ENCODE measurements at regions not wholly inside any gene's neighbourhood (a gene's known extent, or its start where the extent isn't known, plus 50 kb on each side); places are given as distances from the start of the nearest gene placed in this dataset.
A peak's percentile ranks its signal among the peaks of the same experiment; 100 is the strongest.

DNA sequence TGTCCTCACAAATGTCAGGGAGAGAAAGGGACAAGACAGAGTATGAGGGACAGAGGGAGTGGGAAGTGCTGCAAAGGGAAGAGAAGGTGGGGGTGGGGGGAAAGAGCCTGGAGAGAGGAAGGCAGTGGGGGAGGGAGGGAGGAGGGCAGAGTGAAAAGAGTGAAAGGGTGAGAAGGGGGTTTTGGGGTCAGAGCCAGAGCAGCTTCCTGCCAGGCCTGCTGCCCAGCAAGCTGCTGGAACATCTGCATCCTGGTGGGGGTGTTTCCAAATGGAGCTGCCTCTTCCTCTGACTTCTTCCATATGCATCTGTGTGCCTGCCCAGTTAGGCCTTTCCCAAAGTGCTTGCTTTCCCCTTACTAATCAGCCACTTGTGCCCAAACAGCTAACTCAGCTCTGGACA lies 94.3 kb upstream of the CELF4 start:
- DNase-seq (ENCODE audit: low spot score): no peak

DNA sequence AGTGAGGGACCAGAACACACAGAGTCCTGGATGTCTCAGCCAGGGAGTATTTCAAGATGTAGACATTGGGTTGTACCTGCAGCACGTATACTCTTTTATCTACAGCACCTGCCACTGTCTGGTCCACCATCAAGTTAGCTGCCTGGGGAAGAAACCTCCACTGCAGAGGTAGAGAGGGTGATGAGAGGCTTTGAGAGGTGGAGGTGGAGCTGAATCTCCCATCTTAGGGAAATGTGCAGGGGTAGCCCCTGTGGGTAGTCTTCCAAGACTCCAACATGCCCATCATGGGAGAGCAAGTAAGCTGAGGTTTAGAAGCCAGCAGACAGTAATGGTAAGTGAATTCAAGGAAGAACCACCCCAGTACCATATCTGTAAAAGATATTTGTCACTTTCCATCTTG lies 93.3 kb upstream of the CELF4 start:
- DNase-seq (ENCODE audit: low spot score): no peak

DNA sequence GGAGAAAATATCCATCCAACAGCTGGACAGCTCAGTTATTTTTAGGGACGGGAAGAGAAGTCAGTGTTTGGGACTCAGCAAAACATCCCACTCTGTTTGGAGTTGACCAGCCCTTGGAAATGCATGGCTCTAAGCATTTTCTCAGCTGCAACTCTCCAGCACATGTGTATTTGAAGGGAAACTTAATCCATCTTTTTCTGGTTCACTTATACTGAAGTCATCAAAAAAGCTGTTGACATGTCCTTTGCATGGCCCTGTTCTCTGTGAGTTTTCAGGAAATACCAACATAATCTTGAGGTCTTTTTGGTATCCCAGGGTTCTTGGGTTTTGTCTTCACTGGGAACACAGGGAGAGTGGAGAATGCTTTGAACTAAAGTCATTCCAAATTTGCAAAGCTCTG lies 91.9 kb upstream of the CELF4 start:
- no peak for DNase-seq (ENCODE audit: low spot score)

DNA sequence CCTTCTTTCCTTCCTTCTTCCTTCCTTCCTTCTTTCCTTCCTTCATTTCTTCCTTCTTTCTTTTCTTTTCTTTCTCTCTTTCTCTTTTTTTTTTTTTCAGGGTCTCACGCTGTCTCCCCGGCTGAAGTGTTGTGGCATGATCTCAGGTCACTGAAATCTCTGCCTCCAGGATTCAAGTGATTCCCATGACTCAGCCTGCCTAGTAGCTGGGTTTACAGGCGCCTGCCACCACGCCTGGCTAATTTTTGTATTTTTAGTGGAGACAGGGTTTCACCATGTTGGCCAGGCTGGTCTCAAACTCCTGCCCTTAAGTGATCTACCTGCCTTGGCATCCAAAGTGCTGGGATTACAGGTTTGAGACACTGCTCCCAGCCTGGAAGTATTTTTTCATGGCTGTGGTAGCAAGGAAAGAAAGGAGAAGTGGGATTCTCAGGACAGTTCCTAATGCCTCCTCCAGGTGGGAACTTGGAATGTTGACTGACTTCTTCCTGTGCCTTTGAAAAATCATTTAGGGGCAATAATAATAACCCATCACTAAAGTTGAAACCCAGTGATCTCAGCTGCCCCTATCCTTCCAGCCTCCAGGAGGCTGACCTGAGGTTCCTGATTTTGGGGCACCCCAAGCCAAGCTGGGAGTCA lies 89.3 kb upstream of the CELF4 start:
- DNase-seq (ENCODE audit: low spot score): no peak

DNA sequence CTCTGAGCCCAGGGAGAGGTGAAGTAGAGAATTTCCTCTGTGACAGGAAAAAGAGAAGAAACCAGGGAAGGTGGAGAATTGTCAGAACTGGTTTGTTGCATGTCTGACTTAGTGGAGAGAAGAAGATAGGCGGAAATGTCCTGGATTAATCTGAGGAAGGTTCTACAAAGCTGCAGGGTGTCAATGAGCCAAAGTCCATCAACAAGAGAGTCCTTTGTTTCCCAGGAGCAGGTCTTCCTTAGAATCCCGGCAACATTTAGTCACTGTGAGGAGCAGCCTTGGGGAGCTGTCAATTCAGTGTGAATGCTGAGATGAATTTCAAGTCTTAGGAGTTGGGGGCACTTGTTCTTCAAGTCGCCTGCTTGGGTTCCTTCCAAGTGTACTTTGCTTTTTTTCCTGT lies 88.4 kb upstream of the CELF4 start:
- no peak for DNase-seq (ENCODE audit: low spot score)

DNA sequence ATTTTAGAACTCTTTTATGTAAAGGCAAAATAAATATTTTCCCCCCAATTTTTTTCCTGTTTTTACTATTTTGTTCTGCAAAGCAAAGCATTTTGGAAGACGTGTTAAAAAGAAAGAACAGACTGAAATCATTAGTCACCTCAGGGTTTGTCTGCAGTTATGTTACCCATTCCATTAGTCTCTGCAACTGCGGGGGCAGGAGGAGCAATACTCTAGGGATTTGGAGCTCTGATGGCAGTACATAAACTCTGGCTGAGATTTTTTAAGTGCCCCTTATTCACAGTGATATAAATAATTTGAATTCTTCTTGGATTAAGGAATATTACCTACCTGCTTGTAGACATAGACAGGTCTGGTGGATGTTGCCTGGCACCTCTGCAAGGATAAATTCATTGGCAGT lies 88.0 kb upstream of the CELF4 start:
- DNase-seq (ENCODE audit: low spot score): no peak

DNA sequence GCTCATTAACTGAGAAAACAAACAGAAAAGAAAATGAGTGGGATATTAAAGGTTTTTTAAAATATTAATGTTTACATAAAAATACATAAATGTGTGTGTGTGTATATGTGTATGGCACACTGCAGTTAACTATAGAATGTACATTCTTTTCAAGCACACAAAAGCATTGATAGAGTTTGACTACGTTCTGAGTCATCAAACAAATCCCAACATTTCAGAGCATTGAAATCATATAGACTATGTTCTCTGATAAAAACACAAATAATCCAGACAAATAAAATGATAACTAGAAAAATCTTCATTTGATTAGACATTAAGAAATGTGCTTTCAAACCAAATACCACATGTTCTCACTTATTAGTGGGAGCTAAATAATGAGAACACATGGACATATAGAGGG lies 84.3 kb upstream of the CELF4 start:
- no peak for DNase-seq (ENCODE audit: low spot score)

DNA sequence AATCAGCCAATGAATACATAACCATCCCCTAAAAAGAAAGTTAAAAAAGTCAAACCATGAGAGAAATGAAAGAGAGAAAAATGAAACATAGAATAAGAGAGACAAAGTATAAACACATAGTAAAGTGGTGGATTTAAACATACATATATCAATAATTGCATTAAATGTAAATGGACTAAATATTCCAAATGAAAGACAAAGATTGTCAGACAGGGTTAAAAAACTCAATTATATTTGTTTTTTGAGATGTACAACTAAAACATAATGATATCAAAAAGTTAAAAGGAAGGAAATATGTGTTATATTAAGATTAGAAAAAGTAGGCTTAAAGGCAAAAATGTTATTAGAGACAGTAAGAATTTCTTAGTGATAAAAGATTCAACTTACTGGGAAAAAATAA lies 83.8 kb upstream of the CELF4 start:
- DNase-seq (ENCODE audit: low spot score): no peak

DNA sequence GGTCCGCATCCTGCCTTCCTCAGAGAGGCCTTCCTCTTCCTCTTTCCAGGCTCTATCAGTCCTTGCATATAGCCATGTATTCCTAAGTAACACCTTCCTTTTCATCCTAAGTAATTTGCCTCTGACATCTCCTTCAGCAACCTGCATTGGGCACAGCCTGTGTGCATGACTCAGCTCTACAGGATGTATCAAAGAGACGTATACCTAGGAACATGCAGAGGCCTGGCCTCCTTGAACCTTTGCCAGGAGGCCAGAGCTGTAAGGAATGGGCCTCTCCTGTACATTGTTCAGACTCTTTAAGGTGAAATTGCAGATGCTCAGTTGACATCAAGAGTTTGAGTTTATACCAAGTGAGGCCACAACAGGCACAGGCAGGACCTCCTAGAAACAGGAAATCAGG lies 76.0 kb upstream of the CELF4 start:
- DNase-seq (ENCODE audit: low spot score): no peak

DNA sequence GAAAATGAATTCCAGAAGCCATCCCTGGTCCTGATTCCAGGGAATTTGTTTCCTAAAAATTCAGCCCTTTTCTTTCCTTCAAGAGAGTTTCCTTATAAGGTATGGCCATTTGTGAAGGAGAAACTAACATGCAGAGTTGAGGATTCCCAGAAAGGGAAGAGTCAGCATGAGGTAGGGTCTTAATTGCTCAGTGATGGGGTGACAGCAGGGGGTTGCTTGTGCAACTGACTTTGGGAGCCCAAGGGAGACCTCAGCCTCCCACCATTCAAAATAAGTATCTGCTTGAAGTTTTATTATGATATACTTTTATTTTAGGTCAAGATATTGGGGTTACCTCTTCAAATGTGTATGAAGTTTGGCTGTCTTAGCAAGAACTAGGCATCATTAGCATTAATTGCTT lies 74.9 kb upstream of the CELF4 start:
- DNase-seq (ENCODE audit: low spot score): no peak

DNA sequence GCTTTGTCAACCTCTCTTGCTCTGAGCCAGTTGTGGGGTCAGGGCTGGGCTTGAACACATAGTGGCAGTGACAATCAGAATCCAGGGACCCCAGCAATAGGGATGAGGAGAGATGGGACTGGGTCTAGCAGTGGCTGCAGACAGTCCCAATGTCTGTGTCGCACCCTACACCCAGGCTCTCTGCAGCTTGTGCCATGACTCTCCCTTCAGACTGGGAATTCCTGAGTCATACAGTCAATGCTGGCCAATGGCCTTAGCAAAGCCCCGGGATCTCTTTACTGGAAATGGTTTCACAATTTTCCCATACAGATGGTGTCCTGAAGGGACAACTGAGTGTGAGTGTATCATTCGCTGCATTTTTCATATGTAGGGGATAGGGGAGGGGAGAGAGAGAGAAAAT lies 74.2 kb upstream of the CELF4 start:
- no peak for DNase-seq (ENCODE audit: low spot score)

DNA sequence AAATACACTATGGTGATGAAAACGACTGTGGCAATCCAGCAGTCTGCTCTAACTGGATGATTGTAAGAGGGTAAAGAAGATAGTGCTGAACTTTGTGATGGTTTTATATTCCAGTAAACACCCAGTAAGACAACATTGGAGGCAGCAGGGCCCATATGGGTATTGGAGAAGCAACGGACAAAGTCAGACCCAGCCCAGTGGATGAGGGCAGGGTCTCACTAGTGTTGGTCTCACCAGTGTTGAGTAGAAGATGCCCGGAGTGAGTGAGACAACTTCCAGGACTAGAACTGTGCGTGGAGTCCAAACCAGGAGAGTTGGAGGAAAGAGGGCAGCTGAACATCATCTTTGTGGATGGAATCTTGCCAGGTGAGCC lies 71.9 kb upstream of the CELF4 start:
- no peak for DNase-seq (ENCODE audit: low spot score)

DNA sequence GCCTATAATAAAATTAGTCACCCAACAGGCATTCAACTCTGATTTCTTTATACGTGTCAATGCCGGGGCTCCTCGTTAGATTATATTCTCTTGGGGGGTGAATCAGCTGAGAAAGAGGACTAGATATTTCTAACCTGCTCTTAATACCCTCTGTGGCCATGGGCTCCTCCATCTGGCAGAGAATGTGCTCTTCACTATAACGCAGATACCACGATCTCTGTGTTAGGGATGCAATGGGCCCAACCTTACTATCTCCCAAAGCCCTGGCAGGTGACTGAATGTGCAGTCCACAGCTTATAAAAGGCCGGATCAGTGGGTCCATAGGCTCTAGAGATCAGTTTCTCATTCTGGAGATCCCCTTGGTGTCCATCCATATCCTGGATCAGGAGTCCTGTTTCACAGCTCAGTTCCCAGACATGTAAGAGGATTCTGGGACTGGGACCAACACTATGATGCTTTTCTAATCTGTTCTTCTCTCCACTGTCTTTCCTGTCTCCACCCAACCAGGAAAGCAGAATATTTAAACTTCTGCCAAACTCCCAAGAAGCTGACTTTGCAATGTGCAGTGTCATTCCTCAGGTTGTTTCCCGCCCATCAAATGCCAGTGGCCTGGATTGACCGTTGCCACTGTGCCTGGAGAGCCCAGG lies 71.4 kb upstream of the CELF4 start:
- no peak for DNase-seq (ENCODE audit: low spot score)

DNA sequence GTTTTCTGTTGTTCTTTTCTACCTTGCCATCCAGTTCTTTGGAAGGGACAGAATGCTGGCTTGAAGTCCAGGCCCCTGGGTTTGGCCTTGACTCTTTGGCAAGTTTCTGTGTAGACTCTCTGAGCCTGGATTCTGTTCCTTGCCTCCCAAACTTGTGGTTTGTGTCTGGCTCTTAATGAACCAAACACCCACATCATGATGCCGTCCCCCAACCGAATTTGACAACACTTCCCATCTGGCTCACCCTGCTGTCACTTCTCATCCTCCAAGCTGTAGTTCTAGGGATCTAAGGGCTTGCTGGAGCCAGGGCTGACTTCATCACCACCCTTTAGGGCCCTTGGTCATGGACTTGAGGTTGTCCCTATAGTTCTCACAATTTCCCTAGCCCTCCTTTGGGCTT lies 68.9 kb upstream of the CELF4 start:
- peak; percentile 52 for DNase-seq (ENCODE audit: low spot score)

DNA sequence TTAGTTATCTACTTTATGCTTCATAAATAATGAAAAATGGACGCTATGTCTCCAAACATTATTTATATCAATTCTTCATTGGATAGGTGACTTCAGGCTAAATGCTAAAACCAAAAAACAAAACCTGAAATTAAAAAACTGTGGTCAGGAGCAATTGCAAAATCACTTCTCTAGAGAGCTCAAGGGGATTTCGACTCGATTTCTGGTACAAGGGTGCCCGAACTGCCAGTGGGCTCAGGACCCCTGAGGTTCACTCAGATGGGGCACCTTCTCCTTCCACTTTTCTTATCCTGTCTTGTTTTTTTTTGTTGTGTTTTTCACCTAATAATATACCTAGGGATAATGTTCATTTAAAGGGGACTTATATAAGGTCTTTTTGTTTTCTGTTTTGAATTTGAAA lies 65.8 kb upstream of the CELF4 start:
- no peak for DNase-seq (ENCODE audit: low spot score)

DNA sequence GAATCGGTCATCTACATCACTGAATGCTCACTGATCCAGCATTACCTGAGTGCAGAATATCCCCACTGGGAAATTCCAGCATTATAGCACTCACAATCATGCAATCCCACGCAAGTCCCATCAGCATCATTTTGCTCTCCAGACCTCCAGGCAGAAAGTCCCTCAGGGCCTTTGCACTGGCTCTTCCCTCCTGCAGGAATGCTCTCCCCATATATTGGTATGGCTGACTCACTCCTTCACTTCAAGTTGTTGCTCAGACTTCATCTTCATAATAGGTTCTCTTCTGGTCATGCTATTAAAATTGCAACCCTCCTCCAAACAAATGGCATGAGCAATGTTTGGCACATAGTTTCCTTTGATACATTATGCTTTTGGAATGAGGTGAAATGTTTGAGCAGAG lies 64.7 kb upstream of the CELF4 start:
- no peak for DNase-seq (ENCODE audit: low spot score)

DNA sequence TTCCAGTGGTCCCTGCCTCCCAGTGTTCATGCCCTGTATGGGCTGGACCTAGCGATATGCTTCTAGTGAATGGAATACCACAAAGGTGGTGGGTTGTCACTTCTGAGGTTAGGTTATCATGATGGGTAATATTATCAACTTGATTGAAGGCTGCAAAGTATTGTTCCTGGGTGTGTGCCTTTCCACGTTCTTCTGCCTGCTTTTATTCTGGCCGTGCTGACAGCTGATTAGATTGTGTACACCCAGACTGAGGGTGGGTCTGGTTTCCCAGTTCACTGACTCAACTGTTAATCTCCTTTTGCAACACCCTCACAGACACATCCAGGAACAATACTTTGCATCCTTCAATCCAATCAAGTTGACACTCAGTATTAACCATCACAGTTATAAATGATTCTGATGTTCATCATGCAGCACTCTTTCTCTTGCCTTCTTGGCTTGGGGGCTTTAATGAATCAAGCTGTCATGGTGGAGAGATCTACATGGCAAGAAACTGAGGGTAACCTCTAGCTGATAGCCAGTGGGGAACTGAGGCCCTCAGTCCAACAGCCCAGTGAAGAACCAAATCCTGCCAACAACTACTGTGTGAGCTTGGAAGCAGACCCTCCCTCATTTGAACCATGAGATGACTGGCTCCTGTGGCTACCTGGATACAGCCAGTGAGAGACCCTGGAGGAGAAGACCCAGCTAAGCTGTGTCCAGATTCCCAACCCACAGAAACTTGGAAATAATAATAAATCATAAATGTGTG lies 63.0 kb upstream of the CELF4 start:
- no peak for DNase-seq (ENCODE audit: low spot score)

DNA sequence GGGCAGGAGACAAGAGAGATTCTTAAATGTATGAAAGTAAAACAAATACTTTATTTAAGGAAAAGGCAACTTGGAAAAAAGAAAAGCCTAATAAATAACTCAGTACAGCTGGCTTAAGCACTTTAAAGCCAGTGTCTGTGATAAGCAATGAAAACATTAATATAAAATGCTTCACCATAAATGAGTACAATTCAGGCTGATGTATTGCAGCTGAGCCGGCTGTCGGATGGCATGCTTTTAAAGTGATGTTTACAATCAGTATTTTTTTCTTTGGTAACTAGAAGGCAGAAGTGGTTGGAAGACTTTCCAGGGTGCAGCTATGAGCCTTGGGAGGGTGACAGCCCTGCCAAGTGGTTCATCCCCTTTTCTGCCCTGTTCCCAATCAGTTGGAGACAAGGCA lies 58.7 kb upstream of the CELF4 start:
- no peak for DNase-seq (ENCODE audit: low spot score)

DNA sequence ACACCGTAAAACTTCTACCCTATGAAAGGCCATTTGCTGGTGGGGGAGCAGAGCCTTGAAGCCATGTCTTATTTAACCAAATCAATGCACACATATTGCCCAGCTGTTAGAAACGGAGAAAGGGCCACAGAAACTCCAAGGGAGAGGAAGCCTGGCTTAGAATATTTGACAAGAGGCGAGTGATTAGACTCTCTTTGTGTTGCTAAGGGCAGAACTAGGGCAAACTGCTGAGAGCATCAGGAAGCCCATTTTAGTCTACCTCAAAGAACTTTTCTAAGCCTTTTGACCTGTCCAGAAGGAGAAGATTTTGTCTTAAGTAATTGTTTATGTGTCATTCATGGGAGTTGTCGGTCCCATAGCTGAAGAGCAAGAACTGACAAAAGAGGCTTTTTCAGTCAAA lies 54.4 kb upstream of the CELF4 start:
- DNase-seq (ENCODE audit: low spot score): no peak

DNA sequence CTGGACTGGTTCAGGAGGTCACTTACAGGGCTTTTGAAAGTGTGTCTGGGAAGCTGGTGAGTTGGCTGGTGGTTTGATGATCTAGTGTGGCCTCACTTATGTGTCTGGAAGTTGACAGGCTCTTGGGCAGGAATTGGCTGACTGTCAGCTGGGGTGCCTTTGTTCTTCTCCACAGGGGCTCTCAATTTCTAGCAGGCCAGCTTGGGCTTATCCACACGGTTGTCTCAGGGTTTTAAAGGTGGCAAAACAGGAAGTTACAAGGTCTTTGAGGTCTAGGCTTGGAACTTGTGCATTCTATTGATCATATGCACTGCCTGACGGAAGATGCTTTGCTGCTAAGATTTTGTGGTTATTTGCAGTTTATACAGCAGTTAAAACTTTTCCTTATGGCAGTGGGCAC lies 52.0 kb upstream of the CELF4 start:
- no peak for DNase-seq (ENCODE audit: low spot score)

All from Ammon's horn (tissue), 1 donor.